ENCODE measurements at regions not wholly inside any gene's neighbourhood (a gene's known extent, or its start where the extent isn't known, plus 50 kb on each side); places are given as distances from the start of the nearest gene placed in this dataset.
"Not testable (repeated sequence)": the region's sequence is repeated elsewhere in the genome, so short reads cannot be mapped to it uniquely, and the experiment has no call there.

DNA sequence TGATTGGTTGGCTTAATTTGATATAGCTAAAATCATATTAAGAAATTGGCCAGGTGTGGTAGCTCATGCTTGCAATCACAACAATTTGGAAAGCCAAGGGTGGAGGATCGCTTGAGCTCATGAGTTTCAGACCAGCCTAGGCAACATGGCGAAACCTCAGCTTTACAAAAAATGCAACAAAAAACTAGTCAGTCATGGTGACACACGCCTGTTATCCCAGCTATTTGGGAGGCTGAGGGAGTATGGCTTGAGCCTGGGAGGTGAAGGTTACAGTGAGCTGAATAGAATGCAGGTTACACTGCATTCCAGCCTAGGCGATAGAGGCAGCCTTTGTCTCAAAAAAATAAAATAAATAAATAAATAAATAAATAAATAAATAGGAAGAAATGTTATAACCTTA is 1579.6 kb upstream of the SLC10A2 start:
- no peak for DNase-seq

DNA sequence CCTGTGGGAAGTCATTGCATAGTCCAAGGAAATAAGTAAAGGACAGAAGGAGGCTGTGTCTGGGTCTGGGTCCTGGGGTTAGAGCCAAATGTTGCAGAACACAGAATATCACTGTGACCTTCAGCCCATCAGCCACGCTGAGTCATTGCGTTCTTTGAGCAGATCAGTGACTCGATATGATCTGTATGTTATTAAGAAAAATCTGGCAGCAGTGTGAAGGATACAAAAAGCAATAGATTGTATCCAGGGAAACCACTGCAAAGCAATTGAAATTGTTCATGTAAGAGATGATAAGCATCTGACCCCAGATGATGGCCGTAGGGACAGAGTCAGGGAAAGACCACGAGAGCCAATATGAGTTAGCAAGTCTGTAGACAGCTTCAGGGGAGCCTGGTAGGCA is 1575.1 kb upstream of the SLC10A2 start:
- DNase-seq: no peak

DNA sequence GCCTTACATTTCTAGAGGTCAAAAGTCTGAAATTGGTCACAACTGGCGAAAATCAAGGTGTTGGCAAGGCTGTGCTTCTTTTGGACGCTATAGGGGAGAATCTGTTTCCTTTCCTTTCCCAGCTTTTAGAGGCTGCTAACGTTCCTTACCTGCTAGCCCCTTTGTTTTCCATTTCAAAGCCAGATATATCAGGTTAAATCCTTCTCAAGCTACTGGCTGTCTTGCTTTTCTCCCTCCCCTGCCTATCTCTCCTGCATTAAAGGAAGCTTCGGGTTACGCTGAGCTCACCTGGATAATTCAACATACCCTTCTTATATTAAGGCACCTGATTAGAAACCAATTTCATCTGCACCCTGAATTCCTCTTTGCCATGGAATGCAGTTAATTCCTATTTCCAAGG is 1569.7 kb upstream of the SLC10A2 start:
- no peak for DNase-seq

DNA sequence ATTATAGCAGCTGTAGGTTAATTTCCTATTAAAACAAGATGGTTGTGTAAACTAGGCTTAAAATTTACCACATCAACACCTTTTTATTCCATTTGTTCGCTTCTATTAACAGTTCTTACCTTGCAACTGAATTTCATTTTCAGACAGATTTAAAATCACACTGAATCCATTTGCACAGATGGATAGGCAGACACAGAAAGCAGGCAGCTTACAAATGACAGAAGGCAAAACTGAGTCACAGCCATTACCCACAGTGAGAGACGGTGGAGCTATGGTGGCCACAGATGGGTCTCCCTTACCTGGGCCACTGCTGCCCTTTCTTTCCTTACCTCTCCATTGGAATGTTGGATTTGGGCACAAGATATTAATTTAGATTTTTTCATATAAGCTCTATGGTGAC is 1567.8 kb upstream of the SLC10A2 start:
- DNase-seq: no peak

DNA sequence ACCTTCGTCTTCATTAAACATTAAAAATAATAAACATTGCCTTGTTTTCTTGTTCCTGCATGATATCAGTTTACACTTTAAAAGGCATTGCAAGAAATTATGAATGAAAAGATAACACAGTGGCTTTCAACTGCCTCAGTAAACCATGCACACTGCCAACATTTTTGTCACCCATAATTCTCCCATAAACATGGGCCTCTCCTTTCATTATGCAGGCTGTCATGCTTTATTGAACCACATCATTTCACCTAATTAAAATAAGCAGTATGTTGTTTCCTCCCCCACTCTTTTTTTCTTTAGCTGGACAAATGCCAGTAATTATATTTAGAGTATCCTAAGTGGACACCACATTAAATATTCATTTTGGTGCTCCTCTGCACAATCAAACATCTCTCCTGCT is 1566.5 kb upstream of the SLC10A2 start:
- DNase-seq: no peak

DNA sequence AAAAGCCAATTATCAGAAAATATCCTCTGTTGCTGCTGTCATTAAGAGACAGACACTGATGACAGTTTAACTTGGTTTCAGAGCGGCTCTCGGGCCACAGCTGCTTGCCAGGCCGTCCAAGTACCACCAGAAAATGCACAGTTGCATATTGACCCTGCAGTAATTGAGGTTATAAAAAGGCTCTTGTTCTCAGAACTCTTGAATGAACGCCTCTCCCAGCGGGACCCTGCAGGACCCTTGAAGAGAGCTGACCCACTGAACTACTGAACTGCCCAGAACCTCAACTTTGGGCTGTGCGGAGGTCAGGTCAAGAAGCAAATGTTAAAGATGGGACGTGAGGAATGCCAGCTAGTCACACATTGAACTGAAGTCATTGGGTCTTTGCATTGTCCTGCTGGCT is 1559.0 kb upstream of the SLC10A2 start:
- DNase-seq: no peak

DNA sequence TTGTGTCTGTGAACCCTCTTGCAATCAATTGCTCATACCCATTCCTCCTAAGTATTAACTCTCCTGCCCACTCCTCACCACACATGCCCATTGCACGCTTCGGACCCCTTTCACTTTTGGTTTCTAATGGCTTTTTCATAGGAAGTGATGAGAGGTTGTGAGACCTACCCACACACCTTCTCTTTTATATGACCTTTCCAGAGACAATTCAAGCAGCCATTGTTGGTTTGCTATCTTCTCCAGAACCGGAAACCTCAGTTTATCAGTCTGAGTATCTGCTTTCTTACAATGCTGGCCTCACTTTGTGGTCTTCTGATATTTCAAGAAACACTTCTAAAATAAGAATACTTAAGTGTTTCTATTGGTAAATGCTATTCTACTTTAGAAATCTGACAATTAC is 1550.8 kb upstream of the SLC10A2 start:
- DNase-seq: no peak

DNA sequence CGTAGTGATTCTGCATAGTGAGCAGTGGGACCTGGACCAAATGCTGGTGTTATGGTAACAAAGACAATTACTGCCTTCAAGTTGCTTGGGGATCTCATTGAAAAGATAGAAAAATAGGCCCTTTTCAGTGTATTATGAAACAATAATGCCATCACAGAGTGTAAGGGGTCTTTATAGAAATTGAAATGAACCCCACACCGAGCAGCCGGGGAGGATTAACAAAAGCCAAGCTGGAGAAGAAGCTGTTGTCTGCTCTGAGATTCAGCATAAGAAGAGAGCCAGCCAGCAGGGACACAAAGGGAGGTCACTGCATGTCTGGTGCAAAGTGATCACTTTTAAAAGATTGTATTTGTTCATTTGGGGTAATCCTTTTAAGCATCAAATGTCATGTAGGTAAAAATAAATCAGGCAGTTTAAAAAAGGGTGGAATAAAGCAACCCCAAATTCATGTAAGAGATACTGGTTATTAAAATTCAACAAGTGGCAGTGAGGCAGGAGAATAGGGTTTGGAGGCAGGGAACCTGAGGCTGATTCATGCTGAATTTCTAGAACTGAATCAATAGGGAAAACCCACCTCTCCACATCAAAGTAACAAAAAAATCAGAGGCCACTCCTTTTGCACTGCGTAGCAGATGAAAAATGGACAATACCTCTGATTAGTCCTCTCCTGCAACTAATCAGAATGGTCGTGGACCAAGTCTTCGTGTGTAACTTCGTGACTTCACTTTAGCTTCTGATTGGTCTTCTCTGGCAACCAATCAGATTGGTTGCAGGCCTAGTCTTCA is 1548.3 kb upstream of the SLC10A2 start:
- no peak for DNase-seq

DNA sequence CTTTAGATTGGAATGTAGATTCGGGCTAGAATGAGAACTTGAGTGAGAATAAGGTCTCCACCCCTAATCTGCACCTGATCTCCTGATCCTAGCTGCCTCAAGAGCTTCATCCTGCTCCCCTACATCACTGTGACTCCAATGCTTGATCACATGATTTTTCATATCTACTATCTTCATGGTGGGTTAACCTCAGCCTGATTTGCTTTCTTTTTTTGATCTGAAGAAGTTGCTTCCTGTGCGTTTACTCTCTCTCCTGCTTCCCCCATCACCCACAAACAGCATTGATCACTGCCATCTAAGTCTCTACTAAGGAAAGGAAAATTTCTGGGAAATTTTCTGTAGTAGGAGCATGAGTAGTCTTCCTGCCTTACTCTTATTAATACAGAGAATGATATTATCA is 1542.1 kb upstream of the SLC10A2 start:
- DNase-seq: no peak

DNA sequence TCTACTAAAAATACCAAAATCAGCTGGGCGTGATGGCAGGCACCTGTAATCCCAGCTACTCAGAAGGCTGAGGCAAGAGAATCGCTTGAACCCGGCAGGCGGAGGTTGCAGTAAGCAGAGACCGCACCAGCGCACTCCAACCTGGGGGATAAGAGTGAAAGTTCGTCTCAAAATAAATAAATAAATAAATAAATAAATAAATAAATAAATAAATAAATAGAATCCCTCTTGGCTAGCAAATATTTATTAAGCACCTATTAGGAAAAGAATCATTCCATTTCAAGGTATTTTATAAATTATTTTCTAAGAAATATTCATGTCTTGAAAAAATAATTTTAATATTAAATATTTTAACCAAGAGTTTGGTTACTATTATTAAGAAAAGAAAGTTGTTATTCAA is 1539.2 kb upstream of the SLC10A2 start:
- DNase-seq: not testable (repeated sequence)

DNA sequence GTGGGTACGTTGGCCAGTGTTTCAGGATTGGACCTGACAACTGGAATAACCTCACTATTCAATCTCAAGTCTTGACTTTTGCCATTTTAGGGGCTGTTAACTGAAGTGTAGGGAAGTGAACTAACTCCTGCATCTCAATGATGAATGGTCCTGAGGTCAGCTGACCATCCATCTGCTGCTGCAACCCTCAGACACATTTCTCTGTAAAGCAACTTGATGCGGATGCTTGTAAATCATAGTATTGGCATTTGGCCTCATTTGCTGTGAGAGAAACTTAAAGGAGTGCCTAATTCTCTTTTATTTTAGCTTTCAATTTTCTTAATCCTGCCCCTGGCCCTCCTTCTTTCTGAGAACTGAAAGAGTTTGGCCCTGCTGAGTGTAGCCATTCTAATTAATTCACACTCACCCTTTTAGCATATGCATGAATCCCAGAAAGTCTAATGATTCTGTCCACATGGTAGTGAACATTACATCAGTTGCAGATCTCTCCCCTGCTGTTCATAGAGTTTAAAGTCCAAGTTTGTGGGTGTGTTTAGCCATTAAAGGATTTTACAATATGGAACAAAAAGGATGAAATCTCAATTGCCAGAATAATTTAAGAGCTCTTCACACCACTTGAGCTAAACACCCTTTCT is 1531.4 kb upstream of the SLC10A2 start:
- no peak for DNase-seq

DNA sequence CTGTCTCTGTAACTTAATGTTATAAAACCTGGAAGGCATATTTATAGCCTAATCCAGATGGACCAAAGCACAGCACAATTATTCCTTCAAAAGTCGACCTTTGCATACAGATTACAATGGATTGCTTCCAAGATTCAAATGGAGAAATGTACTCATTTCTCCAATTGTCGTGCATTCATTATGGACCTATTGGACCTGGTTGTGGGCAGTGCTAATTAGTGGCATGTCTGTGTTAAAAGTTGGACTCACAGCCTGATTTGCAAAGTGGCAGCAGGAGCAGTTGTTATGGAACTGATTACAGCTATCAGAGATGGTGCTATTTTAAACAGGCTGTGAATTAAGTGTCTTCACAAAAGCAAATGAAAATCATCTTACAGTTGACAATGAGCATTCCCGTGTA is 1529.3 kb upstream of the SLC10A2 start:
- no peak for DNase-seq

DNA sequence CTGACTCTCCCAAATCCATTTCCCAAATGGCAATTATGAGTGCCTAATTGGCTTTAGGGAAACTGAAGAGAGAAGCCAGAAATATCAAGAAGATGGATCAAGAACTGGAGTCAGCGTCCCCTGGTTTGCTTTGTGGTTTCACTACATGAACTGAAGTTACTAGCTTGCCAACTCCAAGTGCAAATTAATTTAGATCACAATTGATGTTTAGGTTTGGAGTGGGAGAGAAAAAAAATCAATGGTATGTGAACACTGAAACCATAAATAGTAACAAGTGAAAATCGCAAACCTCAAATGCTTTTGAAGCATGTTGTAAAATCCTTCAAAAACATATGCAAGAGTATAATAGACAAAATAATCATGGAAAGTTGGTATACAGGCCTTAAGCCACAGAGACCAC is 1528.6 kb upstream of the SLC10A2 start:
- DNase-seq: no peak

DNA sequence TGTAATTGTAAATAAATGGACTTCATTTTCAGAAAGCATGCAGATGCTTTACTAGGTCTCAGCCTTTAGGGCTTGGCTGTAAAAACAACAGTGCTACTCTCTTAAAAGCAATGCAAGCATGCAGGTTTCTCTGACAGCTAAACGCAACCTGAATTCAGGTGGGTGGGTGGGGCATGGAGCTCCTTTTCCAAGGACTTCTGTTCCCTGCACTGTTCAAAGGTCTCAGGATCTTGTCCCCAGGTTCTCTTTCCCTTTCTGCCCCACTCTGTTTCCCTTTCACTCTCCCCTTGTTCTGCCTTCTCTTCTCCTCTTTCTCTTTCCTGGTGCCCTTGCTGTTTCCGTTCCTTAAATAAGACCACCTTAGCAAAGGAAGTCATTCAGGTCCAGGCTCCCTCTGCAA is 1527.5 kb upstream of the SLC10A2 start:
- DNase-seq: no peak

DNA sequence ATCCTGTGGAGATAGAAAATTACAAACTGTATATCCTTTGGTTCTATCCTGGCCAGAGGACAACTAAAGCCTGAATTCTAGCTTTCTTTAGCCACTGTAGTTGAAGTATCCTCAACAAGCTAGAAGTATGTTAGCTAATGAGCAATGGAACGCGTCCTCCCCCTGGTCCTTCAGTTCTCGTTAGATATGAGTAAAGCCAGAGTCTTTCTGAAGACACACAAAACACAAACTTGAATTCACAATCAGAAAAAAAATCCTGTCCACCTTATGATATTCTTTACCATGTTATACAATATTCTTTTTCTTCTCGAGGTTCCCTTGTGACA is 1527.0 kb upstream of the SLC10A2 start:
- DNase-seq: no peak

DNA sequence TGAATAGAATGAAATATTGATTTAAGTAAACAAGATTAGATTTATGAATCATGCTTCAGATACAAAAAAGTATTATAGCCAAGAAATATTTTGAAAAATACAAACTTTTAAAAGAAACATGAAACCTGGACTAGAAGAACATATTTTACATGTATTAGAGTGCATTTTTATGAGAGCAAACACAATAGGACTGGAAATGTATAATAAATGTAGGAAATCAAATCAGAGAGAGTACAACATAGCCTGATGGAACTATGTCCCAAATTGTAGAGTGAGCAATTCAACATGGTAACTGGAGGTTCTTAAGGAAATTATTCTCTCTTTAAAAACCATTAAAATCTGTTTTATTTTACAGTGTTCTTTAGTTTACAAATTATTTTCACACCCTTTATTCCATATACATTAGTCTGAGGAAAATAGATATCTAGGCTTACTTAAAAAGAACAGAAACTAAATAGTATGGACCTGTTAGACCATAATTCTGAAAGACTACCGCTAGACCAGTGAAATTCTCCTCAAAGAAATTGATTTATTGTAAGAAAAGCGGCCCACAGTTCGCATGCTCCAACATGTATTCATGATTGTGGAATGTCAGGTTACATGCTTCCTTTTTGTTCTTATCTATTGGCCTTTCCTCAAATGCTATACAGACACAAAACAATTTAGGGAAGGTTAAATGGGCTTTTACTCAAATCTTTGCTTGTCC is 1526.5 kb upstream of the SLC10A2 start:
- DNase-seq: no peak

DNA sequence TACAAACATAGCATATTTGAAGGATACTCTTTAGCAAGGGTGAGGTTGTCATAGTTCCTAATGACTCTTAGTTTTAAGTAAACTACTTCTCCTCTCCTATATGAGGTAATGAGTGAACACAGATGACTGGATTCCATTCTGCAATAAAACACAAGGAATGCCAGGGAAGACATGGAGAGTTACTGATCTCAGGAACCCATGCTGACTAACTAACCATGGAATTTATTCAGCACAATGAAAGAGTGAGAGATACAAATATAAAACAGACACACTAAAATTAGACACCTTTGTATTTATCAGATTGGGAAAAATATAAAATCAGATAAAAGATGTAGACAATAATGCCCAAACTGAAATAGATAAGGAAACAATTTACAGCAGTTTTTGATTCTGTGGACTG is 1525.9 kb upstream of the SLC10A2 start:
- DNase-seq: no peak

DNA sequence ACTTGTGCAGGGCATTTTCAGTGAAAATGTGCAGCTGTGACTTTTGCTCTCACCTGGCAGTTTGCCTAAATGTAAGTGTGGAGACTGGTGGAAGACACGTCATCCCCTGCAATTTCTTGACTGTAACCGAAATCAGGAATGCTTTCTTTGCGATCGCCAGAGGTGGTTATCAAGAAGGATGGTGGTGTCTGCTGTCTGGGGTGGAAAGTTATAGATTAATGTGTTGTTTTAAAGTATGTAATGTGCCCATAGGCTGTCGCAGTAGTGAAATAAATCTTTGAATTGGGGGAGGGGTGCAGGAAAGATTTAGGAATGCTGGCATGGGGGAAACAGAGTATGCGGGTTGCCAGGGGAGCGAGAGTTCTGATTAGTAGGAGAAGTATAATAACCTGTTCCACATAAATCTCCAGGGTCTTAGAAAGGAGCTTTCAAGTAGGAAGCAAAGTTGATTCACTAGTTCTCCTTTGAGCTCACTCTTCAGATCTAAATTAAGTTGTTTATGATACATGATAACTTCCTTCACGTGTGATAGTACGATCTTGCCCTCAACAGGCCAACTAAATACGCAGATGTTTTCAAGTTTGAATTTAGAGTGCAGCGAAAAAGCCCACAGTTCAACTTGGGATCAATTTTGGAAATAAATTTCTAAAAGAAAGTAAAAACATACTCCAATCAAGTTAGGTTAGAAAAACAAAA is 1520.0 kb upstream of the SLC10A2 start:
- no peak for DNase-seq

DNA sequence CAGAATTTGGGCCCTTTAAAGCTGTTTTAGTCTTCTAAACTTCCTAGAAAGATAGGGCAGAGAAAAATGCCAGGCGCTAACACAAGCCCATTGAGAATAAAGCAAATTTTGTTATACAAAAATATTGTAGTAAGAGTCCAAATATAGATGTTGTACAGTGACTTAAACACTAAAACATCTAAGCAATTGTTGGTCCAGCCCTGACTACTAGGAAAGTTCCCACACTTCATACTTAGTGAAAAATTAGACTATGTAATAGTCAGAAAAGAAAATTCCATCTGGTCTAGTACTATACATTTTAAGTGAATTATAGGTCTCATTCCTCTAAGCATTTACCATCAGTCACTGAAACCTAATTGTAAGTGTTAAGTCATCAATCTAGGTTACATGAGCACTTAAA is 1518.3 kb upstream of the SLC10A2 start:
- DNase-seq: no peak

DNA sequence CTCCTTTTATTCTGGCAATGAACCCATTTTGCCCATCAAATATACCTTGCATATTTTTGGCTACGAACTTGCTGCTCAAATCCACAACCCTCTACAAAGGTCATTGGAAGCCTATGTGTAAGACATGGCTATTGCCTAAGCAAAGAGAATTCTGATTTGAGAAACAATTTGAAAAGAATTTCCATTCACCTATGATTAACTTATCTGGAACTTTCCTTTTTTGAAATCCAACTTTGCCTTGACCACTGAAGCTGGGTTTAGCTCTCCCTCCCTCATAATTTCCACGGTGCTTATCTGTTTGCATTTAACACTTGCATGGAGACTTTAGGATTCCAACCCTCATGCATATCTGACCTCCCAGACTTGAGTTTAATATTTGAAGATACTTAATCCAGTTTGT is 1514.7 kb upstream of the SLC10A2 start:
- DNase-seq: no peak

DNA sequence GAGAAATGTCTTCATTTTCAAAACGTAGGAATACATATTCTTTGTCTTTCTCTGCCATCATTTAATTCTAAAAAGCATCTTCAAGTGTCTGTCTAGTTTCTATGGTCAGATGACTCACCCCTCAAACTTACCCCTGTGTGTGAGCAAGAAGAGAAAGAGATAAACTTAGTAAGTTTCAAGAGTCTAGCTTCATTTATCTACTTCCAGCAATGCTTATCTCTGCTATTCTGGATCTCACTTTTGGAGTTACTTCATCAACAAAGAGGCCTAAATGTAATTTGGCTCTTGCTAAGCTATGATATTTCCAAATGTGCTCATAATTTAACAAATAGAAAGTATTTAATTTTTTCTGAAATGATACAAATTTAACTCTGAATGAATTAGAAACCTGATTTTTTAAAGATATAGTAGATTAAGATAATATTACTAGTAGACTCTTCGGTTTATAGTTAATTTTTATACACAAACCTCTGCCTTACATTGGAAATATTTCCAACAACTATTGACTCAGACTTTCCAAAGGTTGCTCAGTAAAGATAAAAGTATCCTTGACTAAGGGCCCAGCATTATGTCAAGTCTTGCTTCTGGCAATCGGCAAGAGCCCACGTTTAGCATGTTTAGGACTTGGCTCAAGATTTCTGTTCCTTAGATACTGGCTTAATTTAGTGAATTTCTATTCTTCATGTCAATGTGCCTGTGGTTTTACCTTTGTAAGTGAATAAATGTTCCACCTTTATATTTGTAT is 1511.0 kb upstream of the SLC10A2 start:
- DNase-seq: no peak

DNA sequence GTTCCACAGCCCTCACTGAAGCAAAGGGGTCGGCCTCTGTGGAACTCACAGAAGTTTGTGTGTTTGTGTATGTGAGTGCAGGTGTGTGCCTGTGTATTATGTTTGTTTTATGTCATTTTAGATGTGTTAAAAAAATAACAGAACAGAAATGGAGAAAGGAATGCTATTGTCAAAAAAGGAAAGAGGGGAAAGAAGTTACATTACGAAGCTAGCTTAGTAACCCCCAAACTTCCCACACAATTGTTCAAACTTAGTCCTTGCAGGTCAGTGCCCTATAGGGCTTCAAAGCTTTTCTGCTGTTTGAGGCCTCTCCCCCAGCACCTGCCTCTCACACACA is 1505.6 kb upstream of the SLC10A2 start:
- DNase-seq: no peak
